ENCODE measurements at regions not wholly inside any gene's neighbourhood (a gene's known extent, or its start where the extent isn't known, plus 50 kb on each side); places are given as distances from the start of the nearest gene placed in this dataset.

DNA sequence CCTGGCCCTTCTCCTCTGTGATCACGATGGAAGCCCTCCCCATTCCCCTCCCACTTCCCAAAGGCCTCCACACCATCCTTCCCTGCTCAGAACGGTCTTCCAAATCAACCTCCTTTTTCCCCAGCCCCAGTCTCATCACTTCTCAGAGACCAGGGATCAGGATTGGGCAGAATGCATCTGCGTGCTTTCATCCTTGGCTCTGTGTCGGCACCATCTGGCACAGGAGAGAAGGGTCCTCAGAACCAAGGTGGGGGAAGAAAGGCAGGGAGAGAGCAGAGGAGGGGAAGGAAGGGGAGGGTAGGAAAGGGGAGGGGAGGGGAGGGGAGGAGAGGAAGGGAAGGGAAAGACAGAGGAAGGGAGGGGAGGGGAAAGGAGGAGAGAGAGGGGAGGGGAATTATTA lies 52.4 kb upstream of the FICD start:
- Histone ChIP-seq H3K9me1 (ENCODE audit: control insufficient read depth, insufficient read depth, low read length) (no peaks in the 10 kb centered on the region), H3K36me3 (ENCODE audit: control insufficient read depth, insufficient read depth, low read length) (no peaks in the 10 kb centered on the region), H3K27me3 (ENCODE audit: control insufficient read depth in 2 of 2, insufficient read depth in 2 of 2, low read length in 2 of 2) (peaks cover 2 to 17% of the 10 kb centered on the region in 2 experiments; a peak in 3 of 5 replicates), H3K4me3 (no peak overlapping the region), H3K4me2 (ENCODE audit: insufficient read depth, low read length) (no peak overlapping the region), H3K27ac (ENCODE audit: extremely low read depth, low read depth, low read length) (no peak overlapping the region), H3K9me3 (replicated peaks; ENCODE audit: control insufficient read depth, insufficient read depth, low read depth, low read length) (no peaks in the 10 kb centered on the region), H2AFZ (ENCODE audit: low read depth, low read length) (no peak overlapping the region), H3K4me1 (replicated peaks in 1 of 2; ENCODE audit: control insufficient read depth in 2 of 2, insufficient read depth in 2 of 2, low read length in 2 of 2) (no peaks in the 10 kb centered on the region), H3K9ac (ENCODE audit: insufficient read depth in 1 of 2, low read depth in 2 of 2, low read length in 2 of 2) (no peak overlapping the region), H3K79me2 (ENCODE audit: control insufficient read depth, insufficient read depth, low read length) (no peaks in the 10 kb centered on the region), H4K20me1 (replicated peaks; ENCODE audit: control insufficient read depth, insufficient read depth, low read length) (no peaks in the 10 kb centered on the region)
- ChIA-PET POLR2A (interaction anchor here (0.5 kb wide), 1 partner anchor 15 kb away, joined by 3 read pairs; no protein-coding TSS in a partner anchor), CTCF (ENCODE audit: low intra/inter-chr PET ratio) (no interaction called here)
- intact Hi-C loops (cut with micrococcal nuclease) (no loop called here), in situ Hi-C loops (cut with MboI) (no loop called here)
- no peak for DNase-seq (ENCODE audit: extremely low read depth in 1 of 4, low spot score in 3 of 4)
- TF ChIP-seq RCOR1 (IDR thresholded peaks at IDR 0.05; ENCODE audit: borderline replicate concordance in 1 of 2, low read depth in 2 of 2, low read length in 2 of 2) = no peak
- TF ChIP-seq SETDB1 (IDR thresholded peaks at IDR 0.05; ENCODE audit: low read length) = no peak
- no peak for TF ChIP-seq KLF1 (tag; IDR thresholded peaks at IDR 0.05)
- TF ChIP-seq, protein P1, sequence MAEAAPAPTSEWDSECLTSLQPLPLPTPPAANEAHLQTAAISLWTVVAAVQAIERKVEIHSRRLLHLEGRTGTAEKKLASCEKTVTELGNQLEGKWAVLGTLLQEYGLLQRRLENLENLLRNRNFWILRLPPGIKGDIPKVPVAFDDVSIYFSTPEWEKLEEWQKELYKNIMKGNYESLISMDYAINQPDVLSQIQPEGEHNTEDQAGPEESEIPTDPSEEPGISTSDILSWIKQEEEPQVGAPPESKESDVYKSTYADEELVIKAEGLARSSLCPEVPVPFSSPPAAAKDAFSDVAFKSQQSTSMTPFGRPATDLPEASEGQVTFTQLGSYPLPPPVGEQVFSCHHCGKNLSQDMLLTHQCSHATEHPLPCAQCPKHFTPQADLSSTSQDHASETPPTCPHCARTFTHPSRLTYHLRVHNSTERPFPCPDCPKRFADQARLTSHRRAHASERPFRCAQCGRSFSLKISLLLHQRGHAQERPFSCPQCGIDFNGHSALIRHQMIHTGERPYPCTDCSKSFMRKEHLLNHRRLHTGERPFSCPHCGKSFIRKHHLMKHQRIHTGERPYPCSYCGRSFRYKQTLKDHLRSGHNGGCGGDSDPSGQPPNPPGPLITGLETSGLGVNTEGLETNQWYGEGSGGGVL (CRISPR knock-in tag; IDR thresholded peaks at IDR 0.05) = no peak
- no peak for TF ChIP-seq CBFA2T3 (IDR thresholded peaks at IDR 0.05)
- no TSS peak for BruUV-seq (replicated peaks)
- 0% methylated on average over 4 of the region's 4 CpGs for WGBS (ENCODE audit: insufficient coverage, low coverage, missing lambda C conversion rate)
- no peak for FAIRE-seq
- no peak for ATAC-seq

All from K562 (cell line).